HG03565 (cell line): ENCODE measurements at regions not wholly inside any gene's neighbourhood (a gene's known extent, or its start where the extent isn't known, plus 50 kb on each side); places are given as distances from the start of the nearest gene placed in this dataset.
"Not testable (repeated sequence)": the region's sequence is repeated elsewhere in the genome, so short reads cannot be mapped to it uniquely, and the experiment has no call there.

Experiments
- ATAC-seq: cut with Tn5 transposase; IDR thresholded peaks from one replicate; pipeline ENCODE4 v1.9.1; 2021; ENCODE audit warnings: mild to moderate bottlenecking, moderate library complexity; ENCODE audit not compliant: unreplicated experiment

DNA sequence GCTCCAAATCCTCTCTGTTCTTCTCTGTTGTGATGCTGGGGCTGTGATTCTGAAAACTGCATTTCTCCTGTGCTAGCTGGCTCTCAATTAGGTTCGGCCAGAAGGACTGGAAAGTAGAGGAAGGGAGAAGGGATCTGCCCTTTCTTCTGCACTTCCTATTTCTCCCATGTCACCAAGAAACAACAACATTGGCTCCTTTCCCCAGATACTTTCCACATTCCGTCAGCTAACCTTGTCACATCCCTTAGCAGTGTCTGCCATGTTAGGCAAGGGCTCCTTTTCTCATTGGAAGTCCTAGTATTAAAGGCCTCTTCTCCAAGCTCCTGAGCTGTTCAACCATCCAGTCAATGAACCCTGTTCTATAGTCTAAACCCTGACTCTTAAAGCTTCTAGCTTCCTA, 171.1 kb downstream of the ZNF621 start:
- no peak for ATAC-seq

DNA sequence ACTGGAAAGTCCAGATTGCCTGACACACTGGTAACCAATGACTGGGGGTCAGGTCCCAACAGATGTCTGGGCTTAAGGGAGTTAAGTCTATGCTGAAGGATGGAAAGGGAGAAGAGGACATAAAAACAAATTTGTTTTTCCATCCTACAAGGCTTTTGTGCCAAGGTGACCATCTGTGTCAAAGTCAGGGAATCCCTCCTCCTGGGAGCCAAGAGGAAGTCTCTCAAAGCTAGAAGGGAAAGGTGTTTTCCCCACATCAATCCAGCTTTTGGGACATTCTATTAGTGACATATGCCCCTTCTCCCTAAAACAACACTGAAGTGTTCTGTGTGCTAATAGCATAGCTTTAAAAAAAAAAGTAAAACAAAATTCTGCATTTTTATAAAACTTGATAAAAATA, 173.9 kb downstream of the ZNF621 start:
- ATAC-seq, result not testable (repeated sequence)

DNA sequence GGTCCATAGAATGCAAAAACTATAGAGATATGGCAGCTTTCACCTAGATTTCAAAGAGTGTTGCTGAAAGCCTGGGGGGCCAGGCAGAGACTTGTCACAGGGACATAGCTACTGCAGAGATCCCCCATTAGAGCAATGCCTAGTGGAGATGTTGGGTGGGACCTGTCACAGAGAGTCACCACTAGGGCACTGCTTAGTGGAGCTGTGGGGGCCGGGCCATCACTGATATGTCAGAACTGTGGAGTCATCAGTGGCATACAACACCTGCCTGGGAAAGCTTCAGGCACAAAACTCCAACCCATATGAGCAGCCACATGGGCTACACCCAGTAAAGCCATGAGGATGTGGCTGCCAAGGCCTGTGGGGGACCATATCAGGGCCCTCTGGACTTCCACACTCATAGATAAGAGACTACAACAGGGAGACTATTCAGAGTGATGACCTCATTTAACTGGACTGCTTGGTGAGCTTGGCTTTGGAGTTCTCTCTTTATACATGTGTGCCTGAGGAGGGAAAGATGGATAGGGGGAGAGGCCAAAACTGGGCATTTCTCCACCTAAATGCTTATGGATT, 176.3 kb downstream of the ZNF621 start:
- no peak for ATAC-seq

DNA sequence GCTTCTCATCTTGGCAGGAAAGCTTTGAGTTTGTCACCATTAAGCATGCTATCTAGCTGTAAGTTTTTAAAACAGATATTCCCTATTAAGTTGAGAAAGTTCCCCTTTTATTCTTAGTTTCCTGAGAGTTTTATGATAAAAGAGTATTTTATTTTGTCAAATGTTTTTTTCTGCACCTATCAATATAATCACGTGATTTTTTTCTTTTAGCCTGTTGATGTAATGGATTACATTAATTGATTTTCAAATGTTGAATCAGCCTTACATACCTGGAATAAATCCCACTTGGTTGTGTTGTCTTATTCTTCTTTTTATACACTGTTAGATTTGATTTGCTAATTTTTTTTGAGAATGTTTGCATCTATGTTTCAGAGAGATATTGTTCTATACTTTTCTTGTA, 179.5 kb downstream of the ZNF621 start:
- no peak for ATAC-seq

DNA sequence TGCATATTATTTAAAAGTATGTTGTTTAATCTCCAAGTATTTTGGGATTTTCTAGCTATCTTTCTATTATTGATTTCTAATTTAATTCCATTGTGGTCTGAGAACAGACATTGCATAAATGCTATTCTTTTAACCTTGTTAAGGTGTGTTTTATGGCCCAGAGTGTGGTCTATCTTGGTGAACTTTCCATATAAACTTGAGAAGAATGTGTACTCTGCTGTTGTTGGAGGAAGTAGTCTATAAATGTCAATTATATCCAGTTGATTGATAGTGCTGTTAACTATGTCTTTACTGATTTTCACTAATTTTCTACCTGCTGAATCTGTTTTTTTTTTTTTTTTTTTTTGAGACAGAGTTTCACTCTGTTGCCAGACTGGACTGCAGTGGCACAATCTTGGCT, 180.9 kb downstream of the ZNF621 start:
- no peak for ATAC-seq

DNA sequence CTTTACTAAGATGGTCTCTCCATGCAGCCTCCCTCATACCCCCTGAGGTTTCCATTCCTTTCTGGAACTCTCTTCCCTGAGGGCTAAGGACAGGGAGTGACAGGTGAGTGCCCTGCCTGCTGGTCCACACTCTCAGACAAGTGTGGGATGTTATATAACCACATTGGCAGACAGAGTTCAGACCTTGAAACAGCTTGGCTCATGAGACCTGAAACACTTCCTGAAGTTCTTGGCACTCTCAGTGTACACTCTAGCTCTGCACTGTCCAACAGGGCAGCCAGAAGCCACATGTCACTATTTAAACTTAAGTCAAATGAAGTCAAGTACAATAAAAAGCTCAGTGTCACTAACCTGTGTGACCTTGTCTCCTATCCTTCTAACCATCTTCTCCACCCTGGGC, 188.5 kb downstream of the ZNF621 start:
- ATAC-seq, result no peak

DNA sequence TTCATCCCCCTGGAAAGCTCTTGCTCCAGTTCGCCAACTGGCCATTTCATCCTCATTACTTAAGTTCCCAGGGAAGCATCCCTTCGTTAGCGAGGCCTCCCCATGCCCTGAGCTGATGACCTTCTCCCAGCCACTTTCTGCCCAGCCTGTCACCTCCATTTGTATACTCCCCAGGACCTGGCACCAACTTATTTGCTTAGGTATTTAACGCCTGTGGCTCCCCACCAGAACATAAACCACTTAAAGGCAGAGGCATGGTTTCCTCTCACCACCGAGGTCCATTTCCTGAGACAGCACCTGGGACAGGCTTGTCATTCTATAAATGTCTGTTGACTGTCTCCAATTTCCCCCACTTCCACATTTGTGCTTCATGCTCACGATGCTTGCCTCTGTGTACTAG, 189.0 kb downstream of the ZNF621 start:
- no peak for ATAC-seq

DNA sequence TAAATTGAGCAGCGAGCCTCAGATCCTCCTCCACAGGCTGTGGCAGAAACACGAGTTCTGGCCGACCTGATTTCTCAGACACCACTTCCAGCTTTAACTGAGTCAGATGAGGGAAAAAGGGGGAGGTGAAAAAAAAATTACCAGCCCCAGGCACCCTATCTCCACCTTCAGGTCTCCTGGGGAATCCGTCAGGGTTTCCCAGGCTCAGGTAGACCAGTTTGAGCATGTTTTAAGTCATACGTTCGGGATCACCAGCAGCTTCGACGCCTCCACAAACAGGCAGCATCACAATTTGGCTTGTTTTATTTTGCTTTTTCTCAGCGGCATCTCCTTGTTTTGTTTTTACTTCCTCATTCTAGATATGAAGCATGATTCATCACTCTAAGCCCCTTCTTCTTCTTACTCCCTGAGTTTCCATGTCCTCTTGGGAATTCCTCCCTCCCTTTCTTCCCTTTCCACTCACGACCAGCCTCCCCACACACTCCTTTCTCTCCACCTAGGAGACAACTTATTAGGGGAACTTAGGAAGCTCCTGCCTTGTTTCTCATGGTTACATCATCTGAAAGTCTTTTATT, 190.1 kb downstream of the ZNF621 start:
- ATAC-seq, result no peak

DNA sequence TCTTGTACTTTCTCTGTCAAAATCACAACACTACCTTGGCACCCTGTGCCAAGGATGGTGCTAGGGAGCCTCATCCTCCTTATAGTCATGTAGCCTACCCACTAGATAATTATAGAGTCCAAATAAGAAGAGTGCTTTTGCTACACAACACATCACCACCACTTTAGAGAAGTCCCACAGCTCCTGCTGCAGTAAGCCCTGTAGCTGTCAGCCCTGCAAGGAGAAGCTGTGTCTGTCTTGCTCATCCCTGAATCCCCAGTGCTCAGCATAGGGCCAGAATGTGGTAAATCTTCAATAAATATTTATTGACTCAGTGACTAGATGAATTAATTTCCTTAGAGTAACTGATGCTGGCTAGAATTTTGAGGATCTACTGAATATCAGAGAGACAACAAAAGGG, 190.8 kb downstream of the ZNF621 start:
- ATAC-seq, result no peak

DNA sequence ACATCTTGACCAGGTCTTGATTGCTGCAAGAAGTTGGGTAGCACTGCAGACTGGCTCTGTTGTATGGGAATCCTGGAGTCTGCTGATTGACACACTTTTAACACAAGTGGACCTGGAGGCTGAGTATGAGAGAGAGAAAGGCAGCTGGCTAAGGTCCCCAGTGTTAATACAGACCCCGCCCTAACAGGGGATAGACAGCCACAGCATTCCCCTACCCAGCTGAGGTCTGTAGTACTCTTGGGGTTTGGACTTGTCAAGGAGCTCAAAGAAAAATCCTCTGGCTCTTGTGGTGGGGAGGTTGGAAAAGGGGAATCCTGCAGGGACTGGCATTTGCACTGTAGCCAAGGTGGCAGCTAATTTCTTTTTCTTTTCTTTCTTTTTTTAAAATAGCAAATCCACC, 192.7 kb downstream of the ZNF621 start:
- ATAC-seq, result no peak

DNA sequence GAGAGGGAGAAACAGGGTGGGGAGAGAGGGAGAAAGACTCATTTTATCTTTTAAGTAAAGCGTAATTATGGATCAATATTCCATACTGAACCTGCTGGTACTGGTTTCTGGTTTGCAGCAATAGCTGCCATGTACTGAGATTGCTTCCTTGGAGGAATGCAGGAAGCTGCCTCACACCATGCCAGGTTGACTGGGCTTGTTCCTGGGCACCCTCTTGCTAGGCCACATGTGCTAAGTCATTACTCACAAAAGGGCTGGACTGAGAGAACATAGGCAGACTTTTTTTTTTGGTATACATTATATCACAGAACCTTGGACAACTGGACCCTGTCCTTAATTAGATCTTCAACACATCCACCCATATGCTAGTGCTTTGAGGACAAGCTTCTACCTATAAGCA, 193.4 kb downstream of the ZNF621 start:
- no peak for ATAC-seq

DNA sequence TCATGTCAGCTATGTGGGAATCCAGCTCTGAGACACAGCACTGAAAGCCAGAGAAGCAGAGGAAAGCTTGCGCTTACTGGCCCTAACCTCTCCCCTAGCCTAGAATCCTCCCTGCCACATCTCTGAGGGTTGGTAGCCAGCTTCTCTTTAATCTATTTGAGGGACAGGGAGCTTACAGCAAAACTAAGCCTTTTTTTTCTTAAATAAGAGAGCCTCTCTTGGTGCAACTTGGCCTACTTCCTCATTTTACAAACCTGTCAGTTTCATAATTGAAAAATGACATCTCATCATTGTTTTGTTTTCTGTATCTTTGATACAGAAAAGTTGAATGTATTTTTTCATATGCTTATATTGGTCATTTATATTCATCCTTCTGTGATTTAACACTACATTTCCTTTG, 193.9 kb downstream of the ZNF621 start:
- ATAC-seq, result peak; percentile 88

DNA sequence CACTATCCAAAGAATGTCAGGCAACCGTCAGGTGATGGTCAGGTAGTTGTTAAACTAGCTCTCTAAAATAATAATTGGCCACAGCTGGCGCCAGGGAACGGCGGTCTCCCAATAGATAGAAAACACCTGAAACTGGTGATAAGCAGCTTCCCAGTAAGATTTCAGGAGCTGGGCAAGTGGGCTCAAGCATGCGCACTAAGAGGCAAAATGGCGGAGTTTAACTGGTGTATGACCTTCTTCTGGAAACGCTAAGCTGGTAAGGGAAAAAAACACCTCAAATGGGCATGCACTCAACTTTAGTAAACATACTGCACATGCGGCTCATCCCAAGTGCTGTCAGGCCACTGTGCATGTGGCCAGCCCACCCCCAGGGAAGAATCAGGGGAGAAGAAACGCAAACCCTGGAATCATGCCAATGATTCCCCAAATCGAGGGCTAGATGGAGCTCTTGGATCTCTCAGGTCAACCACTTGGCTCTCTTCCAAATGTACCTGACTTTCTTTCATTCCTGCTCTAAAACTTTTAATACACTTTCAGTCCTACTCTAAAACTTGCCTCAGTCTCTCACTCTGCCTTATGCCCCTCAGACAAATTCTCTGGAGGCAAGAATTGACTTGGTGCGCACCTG, 195.0 kb downstream of the ZNF621 start:
- no peak for ATAC-seq

DNA sequence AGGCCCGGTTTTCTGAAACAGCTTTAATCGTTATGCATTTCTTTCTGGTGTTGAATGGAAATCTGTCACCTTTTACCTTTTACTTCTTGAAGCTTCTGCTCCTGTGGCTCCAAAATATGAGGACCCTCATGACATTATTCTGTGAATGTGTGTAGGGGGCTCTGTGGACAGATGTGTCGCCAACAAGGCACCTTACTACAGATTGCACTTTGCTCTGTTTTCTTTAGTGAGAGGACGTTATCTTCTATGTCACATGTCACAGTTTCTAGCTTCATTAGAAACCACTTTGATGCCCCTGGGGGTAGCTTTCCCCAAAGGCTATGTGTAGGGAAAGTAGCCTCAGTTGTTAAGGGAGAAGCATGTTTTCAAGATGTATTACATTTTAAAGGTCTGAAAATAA, 195.6 kb downstream of the ZNF621 start:
- no peak for ATAC-seq

DNA sequence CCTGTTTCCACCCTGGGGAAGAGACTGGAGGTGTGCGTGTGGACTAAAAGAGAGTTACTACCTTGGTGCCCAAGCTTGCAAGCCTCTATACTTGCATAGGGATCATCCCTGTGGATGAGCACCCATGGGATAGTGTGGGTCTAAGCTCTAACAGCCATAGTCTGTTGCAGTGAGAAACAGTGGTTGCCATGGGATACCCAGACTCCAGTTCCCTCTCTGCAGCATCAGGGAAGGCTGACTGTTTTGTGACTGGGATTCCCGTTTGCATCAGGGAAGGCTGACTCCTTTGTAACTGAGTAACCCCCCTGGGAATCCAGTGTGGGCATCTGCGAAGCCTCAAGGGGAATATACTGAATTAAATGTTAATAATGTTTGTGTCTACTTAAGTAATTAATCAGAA, 196.1 kb downstream of the ZNF621 start:
- ATAC-seq, result no peak

DNA sequence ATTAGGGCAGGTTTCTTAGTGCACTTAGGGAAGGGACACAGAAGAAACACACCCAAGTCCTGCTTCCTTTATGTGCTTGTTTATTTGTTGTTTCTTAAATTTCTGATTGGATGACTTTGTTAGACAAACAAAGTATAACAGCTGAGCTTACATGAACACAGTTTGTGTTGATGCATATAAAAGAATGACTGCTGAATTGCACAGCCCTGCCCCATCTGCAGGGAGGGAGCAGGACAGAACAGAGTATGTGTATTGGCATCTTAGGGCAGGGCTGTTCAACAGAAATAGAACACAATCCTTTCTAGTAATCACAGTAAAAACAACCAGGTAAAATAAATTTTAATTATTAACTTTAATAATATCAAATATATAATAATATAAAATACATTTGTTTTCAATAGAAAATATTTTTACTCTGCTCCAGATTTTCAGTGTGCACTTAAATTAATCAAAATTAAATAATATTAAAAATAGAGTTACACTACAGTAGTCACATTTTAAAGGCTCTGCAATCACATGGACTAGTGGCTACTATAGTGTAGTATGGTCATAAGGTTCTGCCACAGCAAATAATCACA, 198.4 kb downstream of the ZNF621 start:
- no peak for ATAC-seq

DNA sequence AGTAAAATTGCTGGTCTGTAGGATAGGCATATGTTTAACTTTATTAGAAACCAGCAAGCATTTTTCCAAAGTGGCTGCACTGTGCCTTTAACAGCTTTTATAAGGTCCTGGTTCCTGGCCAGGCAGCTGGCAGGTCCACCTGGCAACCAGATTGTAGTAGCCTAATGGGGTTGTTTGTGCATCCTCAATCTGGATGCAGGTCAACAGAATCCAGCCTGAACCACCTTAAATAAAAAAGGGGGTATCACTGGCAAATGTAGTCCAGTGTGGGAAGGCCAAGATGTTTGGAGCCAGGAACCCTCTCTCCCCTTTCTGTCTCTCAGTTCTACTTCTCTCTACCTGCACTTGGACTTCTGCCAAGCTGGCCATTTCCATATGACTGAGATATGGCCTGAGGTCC, 200.3 kb downstream of the ZNF621 start:
- ATAC-seq, result no peak

DNA sequence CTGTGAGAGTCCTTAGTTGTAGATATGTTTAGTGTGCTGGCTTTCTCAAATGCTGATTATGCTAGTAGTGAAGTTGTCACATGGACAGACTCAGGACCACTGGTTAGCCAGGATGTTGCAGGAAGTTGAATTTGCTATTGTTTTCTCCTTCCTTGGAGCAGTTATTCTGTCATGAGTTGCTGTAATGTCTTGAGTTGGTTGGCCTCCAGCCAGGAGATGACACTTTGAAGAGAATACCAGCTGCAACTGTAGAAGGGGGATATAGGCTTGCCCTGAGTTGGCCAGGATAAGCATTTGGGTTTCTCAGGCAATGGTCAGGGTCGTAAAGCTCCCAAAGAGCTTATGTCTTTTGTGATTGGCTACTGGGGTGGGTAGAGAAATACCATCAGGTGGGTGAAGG, 206.7 kb downstream of the ZNF621 start:
- ATAC-seq, result no peak

DNA sequence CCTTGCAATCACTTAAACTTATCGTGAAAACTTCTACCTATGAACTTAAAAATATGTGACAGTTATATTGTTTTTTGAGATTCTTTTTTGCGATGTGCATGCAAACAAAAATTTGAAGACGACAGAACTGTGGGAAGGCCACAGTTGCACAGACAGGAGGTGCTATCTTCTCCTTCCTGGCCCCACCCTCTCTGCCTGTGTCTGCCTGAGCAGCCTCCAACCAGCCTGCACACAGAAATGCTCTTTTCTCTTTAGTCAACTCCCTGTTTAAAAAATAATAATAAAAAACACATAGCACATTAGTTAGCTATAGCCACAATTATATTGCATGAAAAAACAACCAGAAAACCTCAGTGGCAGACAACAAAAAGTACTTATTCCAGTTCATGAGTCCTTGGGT, 212.2 kb downstream of the ZNF621 start:
- no peak for ATAC-seq

DNA sequence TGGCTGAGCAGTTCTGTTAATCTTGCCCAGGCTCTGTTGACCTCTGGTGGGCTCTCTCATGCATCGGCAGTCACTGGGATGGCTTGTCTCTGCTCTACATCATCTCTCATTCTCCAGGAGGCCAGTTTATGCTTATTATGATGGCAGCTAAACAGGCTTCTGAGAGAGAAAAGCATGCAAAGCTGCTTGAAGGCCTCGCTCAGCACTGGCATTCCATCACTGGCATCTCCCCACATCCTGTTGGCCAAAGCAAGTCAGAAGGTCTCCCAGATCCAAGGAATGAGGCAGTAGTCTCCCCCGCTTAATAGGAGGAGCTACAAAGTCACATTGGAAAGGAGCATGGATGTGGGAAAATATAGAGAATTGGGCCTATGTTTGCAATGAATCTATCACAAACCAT, 212.6 kb downstream of the ZNF621 start:
- ATAC-seq, result no peak

DNA sequence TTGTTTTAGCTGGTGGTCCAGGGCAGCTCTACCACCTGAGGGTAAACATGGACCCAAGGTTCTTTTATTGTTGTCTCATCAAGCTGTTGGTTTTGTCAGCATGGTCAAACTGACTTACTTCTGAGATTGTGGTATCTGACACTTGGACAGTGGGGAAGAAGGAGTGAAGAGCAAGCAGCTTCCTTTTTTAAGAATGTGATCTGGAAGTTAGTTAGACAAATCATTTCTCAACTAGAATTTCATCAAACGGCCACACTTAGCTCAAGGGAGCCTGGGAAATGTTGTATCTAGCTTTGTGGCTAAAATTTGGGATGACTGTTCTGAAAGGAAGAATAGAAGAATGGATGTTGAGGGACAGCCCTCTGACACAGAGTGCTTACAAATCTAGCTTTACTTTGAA, 215.2 kb downstream of the ZNF621 start:
- ATAC-seq, result no peak

DNA sequence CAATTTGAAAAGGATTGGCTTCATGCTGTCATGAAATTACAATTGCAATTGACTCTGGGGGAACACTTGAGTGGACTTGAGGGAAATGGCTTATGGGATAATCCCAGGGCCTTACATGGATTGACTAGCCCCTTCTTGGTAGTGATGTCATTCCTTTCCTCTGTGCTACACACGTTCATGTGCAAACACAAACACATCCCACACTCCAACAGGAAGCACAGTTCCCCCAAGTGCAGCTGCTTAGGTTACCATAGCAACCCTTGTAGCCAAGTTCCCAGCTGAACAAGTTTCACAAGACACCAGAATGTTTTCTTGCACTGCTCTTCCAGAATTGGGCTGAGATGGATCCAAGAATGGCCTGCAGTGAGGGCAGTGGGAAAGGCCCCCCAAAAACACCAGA, 217.0 kb downstream of the ZNF621 start:
- ATAC-seq, result no peak
